ENCODE measurements at regions not wholly inside any gene's neighbourhood (a gene's known extent, or its start where the extent isn't known, plus 50 kb on each side); places are given as distances from the start of the nearest gene placed in this dataset.

GRCh38 chr5:56480705-56481427 lies 247.7 kb upstream of the ANKRD55 start (continued):
- TF ChIP-seq KLF11 (CRISPR knock-in tag; IDR thresholded peaks at IDR 0.05) = 0 out of 2 replicates have a peak, but pooled peaks have one; percentile 12
- peak; percentile 35; the same call in 1 of the 2 replicates for TF ChIP-seq RAD21 (CRISPR knock-in tag; IDR thresholded peaks at IDR 0.05)
- peak in 1 of 2 experiments; percentile 12; a peak in 2 of 4 replicates for TF ChIP-seq POLR2A (IDR thresholded peaks at IDR 0.05; ENCODE audit: insufficient read depth in 1 of 2, low read depth in 2 of 2, low read length in 2 of 2)
- TF ChIP-seq ZNF263 (CRISPR knock-in tag; IDR thresholded peaks at IDR 0.05) = 0 out of 2 replicates have a peak, but pooled peaks have one; percentile 6
- peak; percentile 52 for TF ChIP-seq YY1 (IDR thresholded peaks at IDR 0.05; ENCODE audit: insufficient read depth, insufficient replicate concordance, low read depth, low read length)
- TF ChIP-seq ARID4A (CRISPR knock-in tag; IDR thresholded peaks at IDR 0.05; ENCODE audit: borderline replicate concordance) = peak; percentile 60; the same call in 1 of the 2 replicates
- peak; percentile 75; the same call in 1 of the 2 replicates for TF ChIP-seq KDM2A (CRISPR knock-in tag; IDR thresholded peaks at IDR 0.05; ENCODE audit: borderline replicate concordance, low read depth)
- TF ChIP-seq, protein P1, sequence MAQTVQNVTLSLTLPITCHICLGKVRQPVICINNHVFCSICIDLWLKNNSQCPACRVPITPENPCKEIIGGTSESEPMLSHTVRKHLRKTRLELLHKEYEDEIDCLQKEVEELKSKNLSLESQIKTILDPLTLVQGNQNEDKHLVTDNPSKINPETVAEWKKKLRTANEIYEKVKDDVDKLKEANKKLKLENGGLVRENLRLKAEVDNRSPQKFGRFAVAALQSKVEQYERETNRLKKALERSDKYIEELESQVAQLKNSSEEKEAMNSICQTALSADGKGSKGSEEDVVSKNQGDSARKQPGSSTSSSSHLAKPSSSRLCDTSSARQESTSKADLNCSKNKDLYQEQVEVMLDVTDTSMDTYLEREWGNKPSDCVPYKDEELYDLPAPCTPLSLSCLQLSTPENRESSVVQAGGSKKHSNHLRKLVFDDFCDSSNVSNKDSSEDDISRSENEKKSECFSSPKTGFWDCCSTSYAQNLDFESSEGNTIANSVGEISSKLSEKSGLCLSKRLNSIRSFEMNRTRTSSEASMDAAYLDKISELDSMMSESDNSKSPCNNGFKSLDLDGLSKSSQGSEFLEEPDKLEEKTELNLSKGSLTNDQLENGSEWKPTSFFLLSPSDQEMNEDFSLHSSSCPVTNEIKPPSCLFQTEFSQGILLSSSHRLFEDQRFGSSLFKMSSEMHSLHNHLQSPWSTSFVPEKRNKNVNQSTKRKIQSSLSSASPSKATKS (CRISPR knock-in tag; IDR thresholded peaks at IDR 0.05) = 0 out of 2 replicates have a peak, but pooled peaks have one; percentile 57
- TF ChIP-seq, protein P2, sequence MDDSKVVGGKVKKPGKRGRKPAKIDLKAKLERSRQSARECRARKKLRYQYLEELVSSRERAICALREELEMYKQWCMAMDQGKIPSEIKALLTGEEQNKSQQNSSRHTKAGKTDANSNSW (CRISPR knock-in tag; IDR thresholded peaks at IDR 0.05; ENCODE audit: borderline replicate concordance) = no peak
- TF ChIP-seq TSC22D2 (CRISPR knock-in tag; IDR thresholded peaks at IDR 0.05; ENCODE audit: borderline replicate concordance) = no peak; the same call in 1 of the 2 replicates
- TF ChIP-seq NCOA1 (CRISPR knock-in tag; IDR thresholded peaks at IDR 0.05) = 0 out of 2 replicates have a peak, but pooled peaks have one; percentile 9
- TF ChIP-seq, protein P3, sequence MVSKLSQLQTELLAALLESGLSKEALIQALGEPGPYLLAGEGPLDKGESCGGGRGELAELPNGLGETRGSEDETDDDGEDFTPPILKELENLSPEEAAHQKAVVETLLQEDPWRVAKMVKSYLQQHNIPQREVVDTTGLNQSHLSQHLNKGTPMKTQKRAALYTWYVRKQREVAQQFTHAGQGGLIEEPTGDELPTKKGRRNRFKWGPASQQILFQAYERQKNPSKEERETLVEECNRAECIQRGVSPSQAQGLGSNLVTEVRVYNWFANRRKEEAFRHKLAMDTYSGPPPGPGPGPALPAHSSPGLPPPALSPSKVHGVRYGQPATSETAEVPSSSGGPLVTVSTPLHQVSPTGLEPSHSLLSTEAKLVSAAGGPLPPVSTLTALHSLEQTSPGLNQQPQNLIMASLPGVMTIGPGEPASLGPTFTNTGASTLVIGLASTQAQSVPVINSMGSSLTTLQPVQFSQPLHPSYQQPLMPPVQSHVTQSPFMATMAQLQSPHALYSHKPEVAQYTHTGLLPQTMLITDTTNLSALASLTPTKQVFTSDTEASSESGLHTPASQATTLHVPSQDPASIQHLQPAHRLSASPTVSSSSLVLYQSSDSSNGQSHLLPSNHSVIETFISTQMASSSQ (IDR thresholded peaks at IDR 0.05; ENCODE audit: low read depth) = no peak
- TF ChIP-seq, protein P3 (CRISPR knock-in tag; IDR thresholded peaks at IDR 0.05; ENCODE audit: borderline replicate concordance) = peak; percentile 2; the same call in 1 of the 2 replicates
- TF ChIP-seq ZNF569 (CRISPR knock-in tag; IDR thresholded peaks at IDR 0.05; ENCODE audit: borderline replicate concordance) = no peak
- TF ChIP-seq, protein P4, sequence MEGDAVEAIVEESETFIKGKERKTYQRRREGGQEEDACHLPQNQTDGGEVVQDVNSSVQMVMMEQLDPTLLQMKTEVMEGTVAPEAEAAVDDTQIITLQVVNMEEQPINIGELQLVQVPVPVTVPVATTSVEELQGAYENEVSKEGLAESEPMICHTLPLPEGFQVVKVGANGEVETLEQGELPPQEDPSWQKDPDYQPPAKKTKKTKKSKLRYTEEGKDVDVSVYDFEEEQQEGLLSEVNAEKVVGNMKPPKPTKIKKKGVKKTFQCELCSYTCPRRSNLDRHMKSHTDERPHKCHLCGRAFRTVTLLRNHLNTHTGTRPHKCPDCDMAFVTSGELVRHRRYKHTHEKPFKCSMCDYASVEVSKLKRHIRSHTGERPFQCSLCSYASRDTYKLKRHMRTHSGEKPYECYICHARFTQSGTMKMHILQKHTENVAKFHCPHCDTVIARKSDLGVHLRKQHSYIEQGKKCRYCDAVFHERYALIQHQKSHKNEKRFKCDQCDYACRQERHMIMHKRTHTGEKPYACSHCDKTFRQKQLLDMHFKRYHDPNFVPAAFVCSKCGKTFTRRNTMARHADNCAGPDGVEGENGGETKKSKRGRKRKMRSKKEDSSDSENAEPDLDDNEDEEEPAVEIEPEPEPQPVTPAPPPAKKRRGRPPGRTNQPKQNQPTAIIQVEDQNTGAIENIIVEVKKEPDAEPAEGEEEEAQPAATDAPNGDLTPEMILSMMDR (CRISPR knock-in tag; IDR thresholded peaks at IDR 0.05) = no peak

All from HepG2 (cell line).